GM10266 (cell line): ENCODE measurements at regions not wholly inside any gene's neighbourhood (a gene's known extent, or its start where the extent isn't known, plus 50 kb on each side); places are given as distances from the start of the nearest gene placed in this dataset.

Experiments used
- DNase-seq: peaks from one replicate; pipeline ENCODE4 v3.0.0; 2012; ENCODE audit errors: extremely low spot score
- TF ChIP-seq, protein P1 (sequence below): IDR thresholded peaks from 2 replicates; pipeline ENCODE4 v1.5.1; 2012; ENCODE audit warnings: mild to moderate bottlenecking, low read depth; ENCODE audit not compliant: control insufficient read depth, insufficient read depth; ENCODE audit errors: missing control alignments

DNA sequence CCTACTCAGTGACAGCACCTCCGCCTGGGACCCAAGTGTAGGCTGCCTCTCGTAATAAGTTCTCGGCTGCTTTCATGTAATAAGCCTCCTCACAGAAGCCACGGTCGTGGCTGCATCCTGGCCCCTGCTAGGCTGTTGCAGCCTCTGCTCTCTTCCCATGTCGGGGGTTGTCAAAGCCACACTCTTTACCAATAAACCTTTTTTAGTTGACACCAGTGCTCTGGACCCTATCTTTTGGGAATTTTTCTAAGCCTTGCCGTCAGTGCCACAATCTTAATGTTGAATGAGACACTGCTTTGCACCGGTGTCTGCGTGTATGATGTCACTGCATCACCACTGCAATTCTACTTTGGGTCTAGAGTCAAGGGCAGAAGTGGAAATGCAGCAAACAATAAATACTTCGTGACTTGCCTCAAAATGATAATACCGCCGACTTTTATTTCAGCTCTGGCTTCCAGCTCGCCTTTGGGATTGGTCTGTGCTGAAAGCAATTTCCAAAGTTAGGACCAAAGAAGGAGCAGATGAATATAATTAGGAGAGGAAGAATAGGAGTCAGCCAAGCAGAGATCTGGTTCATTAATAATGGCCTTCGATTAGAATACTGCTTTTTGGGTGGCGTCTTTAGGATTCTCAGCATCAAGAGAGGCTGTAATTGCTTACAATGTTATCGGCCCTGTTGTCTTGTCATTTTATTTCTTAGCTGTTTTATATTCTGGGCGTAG lies 57.6 kb upstream of the CCN6 start:
- DNase-seq, result no peak
- TF ChIP-seq, protein P1, sequence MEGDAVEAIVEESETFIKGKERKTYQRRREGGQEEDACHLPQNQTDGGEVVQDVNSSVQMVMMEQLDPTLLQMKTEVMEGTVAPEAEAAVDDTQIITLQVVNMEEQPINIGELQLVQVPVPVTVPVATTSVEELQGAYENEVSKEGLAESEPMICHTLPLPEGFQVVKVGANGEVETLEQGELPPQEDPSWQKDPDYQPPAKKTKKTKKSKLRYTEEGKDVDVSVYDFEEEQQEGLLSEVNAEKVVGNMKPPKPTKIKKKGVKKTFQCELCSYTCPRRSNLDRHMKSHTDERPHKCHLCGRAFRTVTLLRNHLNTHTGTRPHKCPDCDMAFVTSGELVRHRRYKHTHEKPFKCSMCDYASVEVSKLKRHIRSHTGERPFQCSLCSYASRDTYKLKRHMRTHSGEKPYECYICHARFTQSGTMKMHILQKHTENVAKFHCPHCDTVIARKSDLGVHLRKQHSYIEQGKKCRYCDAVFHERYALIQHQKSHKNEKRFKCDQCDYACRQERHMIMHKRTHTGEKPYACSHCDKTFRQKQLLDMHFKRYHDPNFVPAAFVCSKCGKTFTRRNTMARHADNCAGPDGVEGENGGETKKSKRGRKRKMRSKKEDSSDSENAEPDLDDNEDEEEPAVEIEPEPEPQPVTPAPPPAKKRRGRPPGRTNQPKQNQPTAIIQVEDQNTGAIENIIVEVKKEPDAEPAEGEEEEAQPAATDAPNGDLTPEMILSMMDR, result no peak

DNA sequence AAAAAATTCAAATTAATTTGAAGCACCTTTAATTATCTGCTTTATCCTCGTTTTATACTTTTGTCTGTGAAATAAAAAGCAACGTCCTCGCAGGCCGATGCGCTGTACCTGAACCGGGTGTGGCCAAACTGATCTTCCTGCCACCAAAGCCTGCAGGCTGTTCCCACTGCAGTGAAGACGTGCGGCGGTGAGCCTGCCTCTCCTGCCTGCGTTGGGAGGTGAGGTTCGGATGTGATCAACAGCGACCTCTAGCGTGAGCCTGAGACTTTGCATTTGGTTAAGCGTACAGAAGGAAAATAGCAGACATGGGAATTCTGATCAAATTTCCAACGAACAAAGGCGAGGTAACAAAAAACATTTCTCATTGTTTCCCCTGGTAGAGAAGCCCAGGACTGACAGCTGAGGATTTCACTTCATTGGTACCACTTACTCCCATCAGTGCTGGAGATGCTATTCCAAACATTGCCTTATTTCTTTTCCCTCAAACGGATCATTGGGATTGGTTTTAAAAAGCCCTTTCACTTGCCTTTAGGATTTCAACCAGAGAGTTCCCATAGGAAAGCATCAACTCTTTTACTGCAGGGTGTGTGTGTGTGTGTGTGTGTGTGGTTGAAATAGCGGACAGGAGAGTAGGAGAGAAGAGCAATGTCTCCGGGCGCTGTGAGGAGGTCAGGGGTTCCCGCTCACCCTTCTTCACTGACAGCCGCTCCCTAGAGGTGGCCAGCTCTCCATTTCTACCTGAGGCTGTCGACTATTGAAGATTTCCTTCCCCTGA lies 56.6 kb upstream of the CCN6 start:
- peak; percentile 59 for DNase-seq
- TF ChIP-seq, protein P1, result peak; percentile 96

- TF ChIP-seq, protein P1, result no peak
- no peak for DNase-seq
These were observed 56.1 kb upstream of the CCN6 start for GRCh38 chr6:111997853-111998208.

DNA sequence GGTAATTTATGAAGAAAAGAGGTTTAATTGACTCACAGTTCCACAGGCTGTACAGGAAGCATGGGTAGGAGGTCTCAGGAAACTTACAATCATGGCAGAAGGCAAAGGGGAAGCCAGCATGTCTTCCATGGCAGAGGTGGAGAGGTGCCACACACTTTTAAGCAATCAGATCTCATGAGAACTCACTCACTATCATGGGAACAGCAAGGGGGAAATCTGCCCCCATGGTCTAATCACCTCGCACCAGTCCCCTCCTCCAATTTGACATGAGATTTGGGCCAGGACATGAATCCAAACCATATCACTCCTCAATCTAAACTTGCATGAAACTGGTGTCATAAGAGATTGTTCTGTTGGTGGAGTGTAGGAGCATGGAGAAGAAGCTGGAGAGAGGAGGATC lies 51.6 kb upstream of the CCN6 start:
- no peak for DNase-seq
- TF ChIP-seq, protein P1, result no peak
